ENCODE measurements at regions not wholly inside any gene's neighbourhood (a gene's known extent, or its start where the extent isn't known, plus 50 kb on each side); places are given as distances from the start of the nearest gene placed in this dataset.

GRCh38 chr1:65719391-65719790 lies 73.3 kb upstream of the PDE4B start:
- TF ChIP-seq JUND (IDR thresholded peaks at IDR 0.05; ENCODE audit: low read depth): no peak
- no peak for DNase-seq (ENCODE audit: low read depth in 1 of 2, low spot score in 1 of 2)
- in situ Hi-C loops (cut with HindIII; ENCODE audit: low pct_unique_long_range_greater_than_20kb, low sequenced_read_pairs): no loop called here

- in situ Hi-C loops (cut with HindIII; ENCODE audit: low pct_unique_long_range_greater_than_20kb, low sequenced_read_pairs): no loop called here
- no peak for DNase-seq (ENCODE audit: low read depth in 1 of 2, low spot score in 1 of 2)
- no peak for TF ChIP-seq JUND (IDR thresholded peaks at IDR 0.05; ENCODE audit: low read depth)
These were observed 70.2 kb upstream of the PDE4B start for GRCh38 chr1:65722461-65722860.

GRCh38 chr1:65724151-65724550 lies 68.5 kb upstream of the PDE4B start:
- in situ Hi-C loops (cut with HindIII; ENCODE audit: low pct_unique_long_range_greater_than_20kb, low sequenced_read_pairs): no loop called here
- no peak for TF ChIP-seq JUND (IDR thresholded peaks at IDR 0.05; ENCODE audit: low read depth)
- DNase-seq (ENCODE audit: low read depth in 1 of 2, low spot score in 1 of 2): no peak

GRCh38 chr1:65725064-65725463 lies 67.6 kb upstream of the PDE4B start:
- no peak for TF ChIP-seq JUND (IDR thresholded peaks at IDR 0.05; ENCODE audit: low read depth)
- in situ Hi-C loops (cut with HindIII; ENCODE audit: low pct_unique_long_range_greater_than_20kb, low sequenced_read_pairs): no loop called here
- no peak for DNase-seq (ENCODE audit: low read depth in 1 of 2, low spot score in 1 of 2)

DNA sequence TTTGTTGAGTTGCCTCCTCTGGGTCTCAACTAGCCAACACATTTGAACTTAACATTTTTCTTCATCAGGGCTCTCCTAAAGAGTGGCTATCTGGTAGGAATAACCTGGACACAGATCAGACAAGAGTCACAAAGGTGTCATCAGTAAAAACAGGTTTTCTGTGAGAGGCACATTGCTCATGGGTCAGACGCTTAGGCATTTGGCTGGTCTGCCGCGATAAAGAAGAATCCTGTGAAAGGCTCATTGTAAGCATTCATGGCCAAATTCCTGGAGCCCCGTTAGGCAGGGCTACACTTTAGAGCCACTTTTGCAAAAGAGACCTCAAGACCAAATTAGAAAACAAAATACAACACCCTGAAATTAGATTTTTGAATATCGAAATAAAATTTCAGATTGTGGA lies 64.2 kb upstream of the PDE4B start:
- TF ChIP-seq JUND (IDR thresholded peaks at IDR 0.05; ENCODE audit: low read depth): no peak
- in situ Hi-C loops (cut with HindIII; ENCODE audit: low pct_unique_long_range_greater_than_20kb, low sequenced_read_pairs): no loop called here
- no peak for DNase-seq (ENCODE audit: low read depth in 1 of 2, low spot score in 1 of 2)

DNA sequence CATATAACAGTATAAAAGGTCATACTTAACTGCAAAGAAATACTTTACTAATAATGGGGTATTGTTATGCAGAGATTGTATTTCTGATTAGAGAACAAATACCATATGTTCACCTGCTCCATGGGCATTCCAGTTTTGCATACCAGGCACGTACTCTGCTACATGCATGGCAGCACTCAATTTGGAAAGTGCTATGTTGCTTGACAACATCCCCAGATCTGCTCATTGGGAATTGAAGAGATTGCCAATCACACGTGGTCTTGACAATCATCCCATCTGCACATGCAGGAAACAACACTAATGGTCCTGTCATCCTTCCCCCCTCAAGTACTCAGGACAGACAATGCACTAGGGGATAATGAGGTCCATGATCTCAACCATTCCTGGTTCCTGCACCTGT lies 63.4 kb upstream of the PDE4B start:
- in situ Hi-C loops (cut with HindIII; ENCODE audit: low pct_unique_long_range_greater_than_20kb, low sequenced_read_pairs): no loop called here
- DNase-seq (ENCODE audit: low read depth in 1 of 2, low spot score in 1 of 2): no peak
- no peak for TF ChIP-seq JUND (IDR thresholded peaks at IDR 0.05; ENCODE audit: low read depth)

DNA sequence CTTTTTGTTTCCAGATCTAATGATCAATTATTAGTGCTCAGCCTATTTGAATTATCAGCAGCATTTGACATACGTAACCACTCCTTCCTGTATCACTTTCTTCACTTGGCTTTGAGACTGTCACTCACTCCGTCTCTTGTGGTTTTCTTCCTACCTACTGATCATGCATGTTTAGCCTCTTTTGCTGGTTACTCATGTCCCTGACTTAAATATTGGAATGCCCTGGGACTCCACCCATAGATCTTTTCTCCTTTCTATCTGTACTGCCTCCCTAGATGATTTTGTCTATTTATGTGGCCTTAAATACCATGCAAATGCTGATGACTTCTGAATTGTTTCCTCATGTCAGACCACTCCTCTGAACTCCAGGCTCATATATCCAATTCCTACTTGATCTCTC lies 57.7 kb upstream of the PDE4B start:
- no peak for DNase-seq (ENCODE audit: low read depth in 1 of 2, low spot score in 1 of 2)
- in situ Hi-C loops (cut with HindIII; ENCODE audit: low pct_unique_long_range_greater_than_20kb, low sequenced_read_pairs): no loop called here

DNA sequence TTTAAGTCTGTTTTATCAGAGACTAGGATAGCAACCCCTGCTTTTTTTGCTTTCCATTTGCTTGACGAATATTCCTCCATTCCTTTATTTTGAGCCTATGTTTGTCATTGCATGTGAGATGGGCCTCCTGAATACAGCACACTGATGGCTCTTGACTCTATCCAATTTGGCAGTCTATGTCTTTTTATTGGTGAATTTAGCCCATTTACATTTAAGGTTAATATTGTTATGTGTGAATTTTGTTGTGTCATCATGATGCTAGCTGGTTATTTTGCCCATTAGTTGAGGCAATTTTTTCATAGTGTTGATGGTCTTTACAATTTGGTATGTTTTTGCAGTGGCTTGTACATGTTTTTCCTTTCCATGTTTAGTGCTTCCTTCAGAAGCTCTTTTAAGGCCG lies 50.7 kb upstream of the PDE4B start:
- in situ Hi-C loops (cut with HindIII; ENCODE audit: low pct_unique_long_range_greater_than_20kb, low sequenced_read_pairs): no loop called here
- no peak for DNase-seq (ENCODE audit: low read depth in 1 of 2, low spot score in 1 of 2)
- no peak for TF ChIP-seq JUND (IDR thresholded peaks at IDR 0.05; ENCODE audit: low read depth)

More for the DNA sequence above, 57.7 kb upstream of the PDE4B start:
- TF ChIP-seq JUND (IDR thresholded peaks at IDR 0.05; ENCODE audit: low read depth): no peak

All from T47D (cell line).